GM21360 (cell line): ENCODE measurements at regions not wholly inside any gene's neighbourhood (a gene's known extent, or its start where the extent isn't known, plus 50 kb on each side); places are given as distances from the start of the nearest gene placed in this dataset.

Experiments
- ATAC-seq: cut with Tn5 transposase; IDR thresholded peaks from one replicate; pipeline ENCODE4 v1.9.1; 2021; ENCODE audit warnings: mild to moderate bottlenecking, moderate library complexity; ENCODE audit not compliant: unreplicated experiment

- no peak for ATAC-seq
Observed at GRCh38 chr17:15177343-15177742, 87.8 kb downstream of the PMP22 start.

GRCh38 chr17:15175356-15175755 lies 89.8 kb downstream of the PMP22 start:
- ATAC-seq, result no peak

- ATAC-seq, result peak; percentile 62
Observed at GRCh38 chr17:15171167-15172047, 93.7 kb downstream of the PMP22 start.

- no peak for ATAC-seq
Observed at GRCh38 chr17:15169676-15170075, 95.5 kb downstream of the PMP22 start.

- no peak for ATAC-seq
Observed at GRCh38 chr17:15168379-15168778, 96.7 kb downstream of the PMP22 start.

GRCh38 chr17:15161395-15161794 lies 103.7 kb downstream of the PMP22 start:
- ATAC-seq, result no peak

GRCh38 chr17:15157051-15157450 lies 108.1 kb downstream of the PMP22 start:
- ATAC-seq, result no peak

- no peak for ATAC-seq
Observed at GRCh38 chr17:15154618-15155017, 110.5 kb downstream of the PMP22 start.

GRCh38 chr17:15145621-15146020 lies 119.5 kb downstream of the PMP22 start:
- ATAC-seq, result no peak

GRCh38 chr17:15143524-15143923 lies 121.6 kb downstream of the PMP22 start:
- ATAC-seq, result no peak

GRCh38 chr17:15134363-15134762 lies 130.8 kb downstream of the PMP22 start:
- ATAC-seq, result no peak

GRCh38 chr17:15133826-15134225 lies 131.3 kb downstream of the PMP22 start:
- ATAC-seq, result no peak

- ATAC-seq, result no peak
Observed at GRCh38 chr17:15133143-15133542, 132.0 kb downstream of the PMP22 start.

- ATAC-seq, result no peak
Observed at GRCh38 chr17:15130426-15130825, 134.7 kb downstream of the PMP22 start.

GRCh38 chr17:15129986-15130385 lies 135.1 kb downstream of the PMP22 start:
- no peak for ATAC-seq

GRCh38 chr17:15124746-15125145 lies 140.4 kb downstream of the PMP22 start:
- ATAC-seq, result no peak

- ATAC-seq, result no peak
Observed at GRCh38 chr17:15124264-15124595, 140.9 kb downstream of the PMP22 start.

GRCh38 chr17:15123593-15124263 lies 141.4 kb downstream of the PMP22 start:
- ATAC-seq, result no peak

GRCh38 chr17:15122857-15123256 lies 142.3 kb downstream of the PMP22 start:
- ATAC-seq, result no peak

GRCh38 chr17:15121426-15121825 lies 143.7 kb downstream of the PMP22 start:
- no peak for ATAC-seq

- no peak for ATAC-seq
Observed at GRCh38 chr17:15119968-15120367, 145.2 kb downstream of the PMP22 start.

- ATAC-seq, result no peak
Observed at GRCh38 chr17:15117239-15117638, 147.9 kb downstream of the PMP22 start.
